HG03565 (cell line): ENCODE measurements at regions not wholly inside any gene's neighbourhood (a gene's known extent, or its start where the extent isn't known, plus 50 kb on each side); places are given as distances from the start of the nearest gene placed in this dataset.
"Not testable (repeated sequence)": the region's sequence is repeated elsewhere in the genome, so short reads cannot be mapped to it uniquely, and the experiment has no call there.

ENCODE experiments used
- ATAC-seq: cut with Tn5 transposase; IDR thresholded peaks from one replicate; pipeline ENCODE4 v1.9.1; 2021; ENCODE audit warnings: mild to moderate bottlenecking, moderate library complexity; ENCODE audit not compliant: unreplicated experiment

DNA sequence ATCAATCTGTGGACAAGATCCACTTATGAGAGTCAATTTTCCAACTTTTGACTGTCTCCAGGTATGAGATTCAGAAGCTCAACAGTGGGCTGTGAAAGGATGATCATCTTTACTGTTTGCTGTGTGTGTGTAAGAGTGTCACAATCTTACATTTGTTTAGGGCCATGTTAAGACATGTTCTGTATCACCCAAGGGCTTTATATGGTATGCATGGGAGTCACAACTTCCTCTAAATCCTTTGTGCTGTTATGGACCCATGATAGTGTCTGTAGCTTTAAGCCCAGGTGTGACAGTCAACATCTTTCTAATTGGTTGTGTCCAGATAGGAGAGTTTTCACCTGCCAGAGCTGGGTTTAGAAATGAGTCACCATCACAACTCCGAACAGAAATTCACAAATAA lies 70.2 kb downstream of the ZNF726 start:
- ATAC-seq = not testable (repeated sequence)

DNA sequence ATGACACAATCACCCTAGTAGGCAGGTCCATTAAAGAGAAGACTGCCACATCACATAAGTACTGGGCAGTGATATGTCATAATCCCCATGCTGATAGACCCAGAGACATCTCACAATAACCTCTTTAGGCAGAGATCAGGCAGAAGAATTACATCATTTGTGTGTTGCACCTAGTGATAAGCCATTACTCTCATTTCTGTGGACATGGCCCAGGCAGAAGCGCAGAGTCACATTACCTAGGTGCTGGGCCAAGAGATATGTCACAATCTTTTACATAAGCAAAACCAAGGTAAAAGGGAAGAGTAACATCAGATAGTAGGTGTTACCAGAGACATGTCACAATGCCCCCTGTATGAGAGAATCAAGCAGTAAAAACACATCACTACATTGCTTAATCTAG lies 71.9 kb downstream of the ZNF726 start:
- no peak for ATAC-seq

DNA sequence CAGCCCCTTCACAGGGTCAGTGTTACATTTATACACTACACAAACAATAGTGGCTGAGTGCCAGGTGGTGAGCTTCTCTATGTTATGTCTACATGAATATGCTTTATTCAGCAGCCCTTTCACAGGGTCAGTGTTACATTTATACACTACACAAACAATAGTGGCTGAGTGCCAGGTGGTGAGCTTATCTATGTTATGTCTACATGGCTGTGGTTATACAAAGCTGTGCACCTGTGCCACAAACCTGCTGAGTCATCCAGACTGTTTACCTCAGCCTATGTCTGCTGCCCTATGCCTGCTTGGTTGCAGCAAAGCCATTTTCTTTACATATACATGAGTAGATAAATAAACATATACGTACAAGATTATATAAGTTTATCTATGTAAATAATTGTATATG lies 76.5 kb downstream of the ZNF726 start:
- ATAC-seq = no peak

DNA sequence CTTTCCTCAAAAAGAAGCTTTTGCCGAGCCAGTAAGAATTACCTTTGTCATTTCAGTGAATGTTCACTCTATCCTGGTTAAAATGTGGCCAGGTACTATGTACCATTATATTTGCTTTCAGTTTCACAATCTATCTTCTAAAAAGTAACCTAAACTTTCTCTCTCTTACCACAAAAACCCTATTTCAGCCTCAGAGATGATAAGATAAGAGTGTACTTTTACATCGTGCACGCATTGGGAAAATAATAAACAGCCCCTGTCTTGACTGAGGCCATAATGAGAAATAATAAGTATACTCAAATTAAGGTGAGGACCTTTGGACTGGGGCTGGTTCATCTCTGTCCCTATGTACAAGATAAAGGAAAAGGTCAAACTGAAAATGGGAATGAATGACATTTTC lies 77.7 kb downstream of the ZNF726 start:
- no peak for ATAC-seq

DNA sequence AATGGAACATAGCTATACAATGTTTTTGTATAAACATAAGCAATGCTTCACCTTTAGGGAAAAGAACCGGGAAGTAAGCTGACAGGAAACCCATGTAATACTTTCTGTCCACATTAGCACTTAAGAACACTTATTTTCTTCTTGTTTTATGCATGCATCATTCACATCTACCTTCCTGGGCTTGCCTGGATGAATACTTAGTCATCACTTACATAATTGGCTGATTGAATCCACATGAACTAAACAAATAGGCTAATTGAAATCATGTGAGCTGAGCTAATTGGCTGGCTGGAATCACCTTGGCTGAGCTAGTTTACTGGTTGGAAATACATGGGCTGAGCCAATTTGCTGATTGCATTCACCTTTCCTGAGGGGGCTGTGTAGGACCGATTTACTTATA lies 78.8 kb downstream of the ZNF726 start:
- no peak for ATAC-seq

DNA sequence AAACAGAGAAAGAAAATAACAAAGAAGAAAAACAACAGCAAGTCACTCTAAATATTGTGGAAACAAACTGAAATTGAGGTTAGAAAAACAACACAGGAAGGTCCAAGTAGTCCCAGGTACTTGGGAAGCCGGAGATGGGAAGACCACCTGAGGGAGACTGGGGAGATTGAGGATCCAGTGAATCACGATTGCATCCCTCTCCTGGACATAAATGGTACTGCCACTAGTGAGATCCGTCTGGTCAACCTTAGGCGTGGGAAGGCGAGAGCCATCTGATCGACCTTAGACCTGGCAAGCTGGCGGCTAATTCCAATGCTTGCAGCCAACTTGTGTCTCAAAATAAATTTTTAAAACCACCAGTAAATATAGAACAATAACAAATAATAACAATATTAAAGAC lies 81.9 kb downstream of the ZNF726 start:
- no peak for ATAC-seq

DNA sequence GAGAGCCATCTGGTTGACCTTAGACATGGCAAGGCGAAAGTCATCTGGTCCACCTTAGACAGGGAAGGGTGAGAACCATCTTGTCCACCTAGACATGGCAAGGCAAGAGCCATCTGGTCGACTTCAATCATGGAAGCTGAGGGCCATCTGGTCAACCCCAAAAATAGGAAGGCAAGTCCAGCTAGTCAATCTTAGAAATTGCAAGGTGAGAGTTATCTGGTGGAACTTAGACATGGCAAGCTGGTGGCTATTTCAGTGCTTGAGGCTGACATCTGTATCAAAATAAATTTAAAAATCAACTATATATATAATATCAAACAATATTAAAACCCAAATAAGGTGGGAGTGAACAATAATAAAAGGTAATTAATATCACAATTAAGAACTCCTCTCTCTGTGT lies 83.9 kb downstream of the ZNF726 start:
- no peak for ATAC-seq

DNA sequence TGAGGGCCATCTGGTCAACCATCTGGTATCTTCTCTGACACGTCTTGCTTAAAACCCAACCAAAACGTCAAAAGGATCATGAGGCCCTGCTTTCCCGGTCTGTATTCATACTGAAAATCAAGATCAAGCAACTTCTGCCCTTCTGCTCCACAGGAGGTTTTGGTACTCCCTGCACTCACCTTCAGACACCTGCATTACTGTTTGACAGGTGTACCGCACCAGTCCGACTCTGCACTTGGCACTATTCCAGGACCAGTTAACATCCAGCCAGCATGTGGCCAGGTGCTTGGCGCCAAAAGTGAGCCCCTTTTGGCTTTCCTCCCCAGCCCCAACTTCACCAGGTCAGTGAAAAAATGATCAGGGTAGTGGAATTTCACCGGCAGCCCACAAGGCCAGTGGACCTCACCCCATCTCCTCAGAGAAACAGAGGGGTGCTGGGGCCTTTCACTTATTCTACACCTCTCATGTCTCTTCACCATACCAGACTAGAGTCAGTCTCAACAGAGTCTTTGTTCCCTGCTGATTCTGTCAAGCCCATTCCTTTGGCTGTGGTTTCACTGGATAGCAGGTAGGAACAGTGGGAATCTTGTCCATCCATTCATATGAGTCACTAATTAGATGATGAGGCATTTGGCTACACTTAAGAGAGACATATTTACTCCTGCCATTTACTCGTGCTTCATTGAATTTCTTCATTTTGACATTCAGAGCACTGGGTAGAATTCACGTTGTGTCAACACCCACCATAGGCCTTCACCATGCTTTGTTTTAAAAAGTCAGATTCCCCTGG lies 85.3 kb downstream of the ZNF726 start:
- no peak for ATAC-seq

DNA sequence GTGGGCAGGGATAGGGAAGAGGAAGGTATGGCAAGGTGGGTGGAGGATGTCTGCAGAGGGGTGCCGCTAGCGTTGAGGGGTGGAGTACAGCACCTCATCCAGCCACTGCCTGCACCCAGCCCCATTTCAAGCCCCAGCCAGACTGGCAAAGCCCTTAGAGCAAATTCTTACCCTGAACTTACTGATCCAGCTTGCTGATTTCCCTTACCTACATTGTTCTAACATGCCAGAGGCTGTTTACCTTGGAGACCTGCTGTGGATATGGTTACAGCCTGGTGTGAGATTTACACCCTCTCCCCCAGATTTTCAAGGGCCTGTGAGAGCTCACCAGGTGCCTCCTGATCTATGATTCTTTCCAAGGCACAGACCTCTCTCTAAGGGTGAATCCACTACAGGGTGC lies 86.0 kb downstream of the ZNF726 start:
- ATAC-seq = no peak

DNA sequence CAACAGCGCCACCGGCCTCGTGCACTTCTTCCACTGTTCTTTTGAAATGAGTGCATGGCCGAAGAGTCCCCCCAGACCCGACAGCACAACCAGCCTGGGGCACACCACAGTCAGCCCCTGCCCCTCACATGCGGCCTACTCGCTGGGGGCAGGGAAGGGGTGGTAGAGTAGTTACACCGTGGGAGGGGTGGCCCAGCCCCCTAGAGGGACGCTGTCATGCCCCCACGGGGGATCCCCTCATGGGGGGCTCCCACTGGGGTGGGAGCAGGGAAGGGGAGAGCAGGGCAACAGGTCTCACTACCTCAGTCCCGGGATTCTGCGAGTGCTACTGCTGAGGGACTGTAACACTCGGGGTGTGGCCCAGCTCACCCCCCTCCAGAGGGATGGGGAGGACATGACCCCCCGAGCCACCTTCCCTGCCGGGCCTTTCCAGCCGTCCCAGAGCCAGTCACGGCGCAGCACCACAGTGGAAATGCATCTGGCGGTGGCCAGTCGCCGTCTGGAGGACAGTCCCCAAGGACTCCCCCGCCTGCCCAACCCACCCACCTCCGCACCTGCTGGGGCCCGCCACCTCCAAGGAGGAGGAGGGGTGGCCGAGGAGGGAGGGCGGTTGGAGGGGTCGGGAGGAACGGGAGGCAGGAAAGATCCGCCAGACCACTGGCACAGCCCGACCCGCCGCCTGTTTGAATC lies 84.6 kb upstream of the ZNF254 start:
- ATAC-seq = no peak

DNA sequence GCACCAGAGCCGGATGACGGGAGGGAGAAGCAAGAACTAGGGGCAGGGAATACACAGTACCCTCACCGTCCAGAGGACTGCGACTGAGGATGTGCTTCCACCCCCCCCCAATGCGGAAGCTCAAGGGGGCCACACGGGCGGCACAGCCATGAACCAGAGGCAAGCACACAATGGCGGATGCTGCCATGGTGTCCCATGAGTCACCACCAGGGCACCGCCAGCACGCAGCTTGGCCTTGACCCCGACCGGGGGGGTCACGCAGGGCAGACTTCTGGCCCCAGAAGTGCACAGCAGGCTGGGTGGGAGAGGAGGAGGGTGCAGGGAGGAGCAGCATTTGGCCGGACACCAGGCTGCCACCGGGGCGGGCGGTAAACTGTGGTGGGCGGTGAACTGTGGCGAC lies 83.5 kb upstream of the ZNF254 start:
- no peak for ATAC-seq

DNA sequence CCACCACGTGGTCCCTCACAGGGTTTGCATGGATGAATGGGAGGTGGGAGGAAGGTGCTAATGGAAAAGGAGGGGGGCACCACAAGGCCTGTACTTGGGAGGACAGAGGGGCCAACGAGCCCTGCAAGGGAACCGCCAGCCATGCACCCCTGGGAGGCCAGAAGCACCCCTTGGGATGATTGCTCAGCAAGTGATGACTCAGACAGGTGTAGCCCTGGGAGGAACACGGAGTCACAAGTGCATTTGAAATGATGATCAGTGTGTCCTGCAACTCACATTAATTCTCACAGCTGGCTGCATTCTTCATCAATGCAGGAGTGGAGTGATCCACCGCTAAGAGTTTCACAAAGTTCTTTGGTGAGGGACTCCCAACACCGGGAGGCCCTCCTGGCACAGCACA lies 82.8 kb upstream of the ZNF254 start:
- ATAC-seq = no peak

DNA sequence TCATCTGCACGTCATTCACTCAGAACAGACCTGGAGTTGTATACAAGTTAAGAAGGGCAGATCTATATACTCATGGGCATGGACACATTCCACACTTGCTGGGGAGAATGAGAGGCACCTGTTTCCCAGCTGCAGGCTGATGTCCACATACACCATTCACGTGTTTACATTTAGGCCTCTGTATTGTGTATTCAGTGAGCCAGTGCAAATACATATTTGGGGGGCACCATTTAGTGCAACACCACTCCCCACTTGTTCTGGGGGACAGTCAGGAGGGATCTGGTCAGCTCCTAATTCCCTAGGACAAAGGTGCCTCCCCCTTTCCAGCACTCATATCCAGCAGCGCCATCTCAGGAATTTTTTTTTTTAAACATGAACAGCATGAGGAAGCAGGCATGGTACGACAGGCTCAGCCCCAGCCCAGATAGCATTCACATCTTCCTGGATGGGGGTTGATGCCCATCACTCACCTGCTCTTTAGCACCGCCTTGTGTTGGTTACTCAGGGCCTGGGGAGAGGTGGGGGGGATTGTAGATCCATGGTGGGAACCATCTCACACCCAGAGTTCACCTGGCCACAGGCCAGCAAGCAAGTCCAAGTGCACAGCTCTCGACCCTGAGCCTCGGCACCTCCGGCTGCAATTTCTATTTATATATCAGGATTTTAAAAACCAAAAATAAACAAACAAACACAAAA lies 56.9 kb upstream of the ZNF254 start:
- ATAC-seq = no peak

DNA sequence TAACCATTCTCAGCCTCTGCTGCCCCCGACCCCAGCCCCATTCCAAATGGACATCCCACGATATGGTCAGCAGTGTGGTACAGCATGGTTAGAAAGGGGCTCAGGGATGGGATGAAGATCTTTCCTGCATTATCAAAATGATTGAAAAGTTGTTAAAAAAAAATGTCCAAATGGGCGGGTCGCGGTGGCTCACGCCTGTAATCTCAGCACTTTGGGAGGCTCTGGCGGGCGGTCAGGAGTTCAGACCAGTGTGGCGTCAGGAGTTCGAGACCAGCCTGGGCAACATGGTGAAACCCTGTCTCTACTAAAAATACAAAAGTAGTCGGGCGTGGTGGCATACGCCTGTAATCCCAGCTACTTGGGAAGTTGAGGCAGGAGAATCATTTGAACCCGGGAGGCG lies 54.3 kb upstream of the ZNF254 start:
- ATAC-seq = no peak

DNA sequence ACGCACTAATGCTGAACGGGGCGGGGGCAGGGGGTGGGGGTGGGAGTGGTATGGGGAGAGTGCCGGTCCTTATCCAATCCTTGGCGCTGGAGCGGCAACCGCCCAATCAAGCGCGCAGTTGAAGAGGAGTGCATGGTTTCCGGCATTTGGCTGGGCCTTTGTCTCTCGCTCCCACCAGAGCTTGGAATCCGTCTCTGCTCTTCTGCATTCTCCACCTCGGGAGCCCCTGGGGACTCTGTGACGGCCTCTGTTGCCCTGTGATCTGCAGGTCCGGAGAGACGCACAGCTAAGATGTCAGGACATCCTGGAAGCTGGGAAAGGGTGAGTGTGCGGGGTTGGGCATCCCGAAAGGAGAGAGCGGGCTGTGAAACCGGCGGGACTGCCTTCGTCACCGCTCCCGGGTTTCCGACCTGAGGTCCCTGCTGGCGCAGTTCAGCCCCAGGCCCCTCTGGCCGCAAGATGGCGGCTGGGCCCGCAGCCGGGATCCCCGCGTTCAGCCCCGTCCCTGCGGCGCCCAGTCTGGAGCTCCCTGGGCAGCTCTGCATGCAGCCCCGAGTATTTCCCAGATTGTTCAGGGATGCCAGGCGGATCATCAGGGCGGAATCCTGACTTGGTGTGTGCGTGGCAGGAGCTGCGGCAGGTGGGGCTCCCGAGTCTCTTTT lies 53.6 kb upstream of the ZNF254 start:
- peak; percentile 95 for ATAC-seq

DNA sequence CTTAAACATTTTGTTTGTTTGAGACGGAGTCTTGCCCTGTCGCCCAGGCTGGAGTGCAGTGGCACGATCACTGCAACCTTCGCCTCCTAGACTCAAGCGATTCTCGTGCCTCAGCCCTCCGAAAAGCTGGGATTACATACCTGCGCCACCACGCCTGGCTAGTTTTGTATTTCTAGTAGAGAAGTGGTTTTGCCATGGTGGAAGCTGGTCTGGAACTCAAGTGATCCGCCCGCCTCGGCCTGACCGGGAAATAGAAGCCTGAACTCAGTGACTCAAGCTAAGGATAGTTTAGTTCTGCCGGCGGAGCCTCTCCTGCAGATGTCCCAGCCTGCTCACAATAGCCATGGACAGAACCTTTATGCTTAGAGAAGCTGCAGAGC lies 53.0 kb upstream of the ZNF254 start:
- peak; percentile 15 for ATAC-seq

DNA sequence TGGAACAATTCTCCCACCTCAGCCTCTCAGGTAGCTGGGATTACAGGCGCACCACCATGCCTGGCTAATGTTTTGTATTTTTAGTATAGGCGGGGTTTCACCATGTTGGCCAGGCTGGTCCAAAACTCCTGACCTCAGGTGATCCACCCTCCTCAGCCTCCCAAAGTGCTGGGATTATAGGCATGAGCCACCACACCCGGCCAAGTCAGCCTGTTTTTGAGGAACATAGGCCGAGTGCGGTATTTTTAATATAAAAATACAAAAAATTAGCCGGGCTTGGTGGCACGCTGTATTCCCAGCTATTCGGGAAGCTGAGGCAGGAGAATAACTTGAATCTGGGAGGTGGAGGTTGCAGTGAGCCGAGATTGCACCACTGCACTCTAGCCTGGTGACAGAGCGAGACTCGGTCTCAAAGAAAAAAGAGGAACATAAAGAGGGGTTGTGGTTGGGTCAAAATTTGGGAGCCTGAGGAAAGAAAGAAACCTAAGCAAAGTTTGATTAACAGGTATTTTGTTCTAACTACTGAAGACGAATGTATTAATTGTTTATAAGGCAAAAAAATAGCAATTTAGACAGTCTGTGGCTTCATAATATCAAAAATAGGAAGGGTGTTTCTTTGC lies 51.6 kb upstream of the ZNF254 start:
- ATAC-seq = not testable (repeated sequence)
